NCI-H1436 treated with DMSO at 0.1 percent for 48 hours (cell line): ENCODE measurements at regions not wholly inside any gene's neighbourhood (a gene's known extent, or its start where the extent isn't known, plus 50 kb on each side); places are given as distances from the start of the nearest gene placed in this dataset.

ENCODE experiments used
- DNase-seq: peaks from one replicate; lab custom pipeline; 2025; lab: John Stamatoyannopoulos, UW

DNA sequence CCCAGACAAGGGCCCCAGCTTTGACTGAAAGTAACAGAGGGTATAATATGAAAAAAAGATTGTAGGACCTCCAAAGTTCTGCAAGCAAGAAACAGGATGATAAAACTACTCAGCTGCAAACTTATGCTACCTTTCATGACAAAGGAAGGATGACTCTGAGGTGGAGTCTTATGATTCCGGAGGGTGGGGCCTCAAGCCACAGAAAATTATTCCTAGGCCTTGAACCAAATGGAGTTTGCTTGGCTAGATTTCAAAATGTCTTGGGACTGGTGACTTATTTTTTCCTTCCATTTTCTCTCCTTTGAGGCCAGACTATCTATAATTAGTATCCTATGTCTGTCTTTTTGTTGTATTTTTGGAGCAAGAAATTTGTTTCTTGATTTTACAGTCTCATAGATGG lies 336.4 kb downstream of the LRIG3 start:
- no peak for DNase-seq

DNA sequence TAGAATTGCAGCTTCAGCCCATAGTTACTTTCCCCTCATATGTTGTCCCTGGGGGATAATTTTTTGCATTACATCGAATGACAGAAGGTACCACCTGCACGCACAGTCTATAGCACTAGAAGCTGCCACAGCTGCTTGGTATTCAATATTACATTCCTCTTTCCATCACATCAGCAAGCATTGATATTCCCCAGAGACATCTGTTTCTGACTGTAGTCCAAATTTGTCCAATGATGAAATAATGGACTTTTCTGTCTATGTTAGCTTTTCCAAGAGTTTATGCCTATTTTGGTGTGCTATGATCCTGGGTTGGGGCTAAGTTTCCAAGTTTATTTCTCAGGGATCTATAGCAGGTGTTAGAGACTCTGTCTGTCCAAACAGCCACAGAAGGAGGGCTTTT lies 335.4 kb downstream of the LRIG3 start:
- no peak for DNase-seq

DNA sequence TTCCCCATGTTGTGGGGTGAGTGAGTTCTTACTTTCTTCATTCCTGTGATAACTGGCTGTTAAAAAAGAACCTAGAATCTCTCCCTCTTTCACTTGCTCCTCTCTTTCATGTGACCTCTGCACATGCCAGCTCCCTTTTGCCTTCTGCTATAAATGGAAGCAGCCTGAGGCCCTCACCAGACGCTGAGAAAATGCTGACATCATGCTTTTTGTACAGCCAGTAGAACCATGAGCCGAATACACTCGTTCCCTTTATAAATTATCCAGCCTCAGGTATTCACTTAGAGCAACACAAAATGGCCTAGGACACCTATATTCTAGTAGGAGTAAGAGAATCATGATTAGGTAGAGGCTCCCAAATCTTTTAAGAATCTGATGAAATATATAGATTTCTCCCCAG lies 333.5 kb downstream of the LRIG3 start:
- no peak for DNase-seq

DNA sequence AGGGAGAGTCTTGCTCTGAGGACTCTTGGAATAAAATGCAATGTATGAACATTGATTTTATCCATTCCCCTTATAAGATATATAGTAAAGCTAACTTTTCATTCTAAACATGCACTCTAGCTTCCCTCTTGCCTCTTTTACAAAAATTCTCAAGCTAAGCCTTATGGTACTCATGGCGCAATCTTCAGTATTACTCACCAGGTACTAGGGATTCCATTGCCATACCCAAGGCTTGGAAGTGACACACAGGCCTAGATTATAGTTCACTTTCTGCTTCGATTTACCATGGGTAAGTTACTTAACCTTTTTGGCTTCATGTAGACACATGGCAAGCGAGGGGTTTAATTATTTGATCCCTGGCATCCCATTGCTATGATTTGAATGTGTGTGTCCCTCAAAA lies 331.5 kb downstream of the LRIG3 start:
- DNase-seq = no peak

DNA sequence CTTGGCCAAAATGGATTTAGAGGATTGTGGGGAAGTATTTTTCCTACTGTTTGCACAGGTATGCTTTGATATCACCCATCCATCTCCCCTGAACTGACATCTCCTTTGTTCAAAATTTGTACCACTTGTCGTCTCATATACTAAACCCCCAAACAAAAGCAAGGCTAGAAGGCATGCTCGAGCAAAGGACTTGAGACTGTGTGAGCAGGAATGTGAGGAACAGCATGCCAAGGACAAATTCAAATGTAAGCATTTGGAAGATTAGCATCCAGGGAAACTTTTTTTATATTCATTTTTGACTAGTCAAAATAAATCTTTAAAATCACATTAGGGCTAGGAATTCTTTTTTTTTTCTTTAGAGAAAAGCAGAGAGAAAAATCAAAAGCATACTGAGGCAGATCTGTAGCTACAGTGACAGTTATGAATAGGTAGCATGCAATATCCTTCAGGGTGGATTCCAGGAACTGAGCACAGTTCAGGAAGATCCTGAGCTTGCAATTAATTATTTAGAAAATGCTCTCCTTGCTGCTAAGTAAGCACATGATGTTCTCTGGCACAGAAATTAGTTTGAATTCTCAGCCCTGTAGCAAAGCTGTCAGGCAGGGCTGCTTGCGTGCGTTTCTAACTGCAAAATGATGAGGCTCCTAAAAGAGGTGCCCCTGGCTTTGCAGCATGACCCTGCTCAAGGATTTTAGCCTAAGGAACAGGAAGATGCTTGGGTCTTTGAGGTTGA lies 327.7 kb downstream of the LRIG3 start:
- no peak for DNase-seq

DNA sequence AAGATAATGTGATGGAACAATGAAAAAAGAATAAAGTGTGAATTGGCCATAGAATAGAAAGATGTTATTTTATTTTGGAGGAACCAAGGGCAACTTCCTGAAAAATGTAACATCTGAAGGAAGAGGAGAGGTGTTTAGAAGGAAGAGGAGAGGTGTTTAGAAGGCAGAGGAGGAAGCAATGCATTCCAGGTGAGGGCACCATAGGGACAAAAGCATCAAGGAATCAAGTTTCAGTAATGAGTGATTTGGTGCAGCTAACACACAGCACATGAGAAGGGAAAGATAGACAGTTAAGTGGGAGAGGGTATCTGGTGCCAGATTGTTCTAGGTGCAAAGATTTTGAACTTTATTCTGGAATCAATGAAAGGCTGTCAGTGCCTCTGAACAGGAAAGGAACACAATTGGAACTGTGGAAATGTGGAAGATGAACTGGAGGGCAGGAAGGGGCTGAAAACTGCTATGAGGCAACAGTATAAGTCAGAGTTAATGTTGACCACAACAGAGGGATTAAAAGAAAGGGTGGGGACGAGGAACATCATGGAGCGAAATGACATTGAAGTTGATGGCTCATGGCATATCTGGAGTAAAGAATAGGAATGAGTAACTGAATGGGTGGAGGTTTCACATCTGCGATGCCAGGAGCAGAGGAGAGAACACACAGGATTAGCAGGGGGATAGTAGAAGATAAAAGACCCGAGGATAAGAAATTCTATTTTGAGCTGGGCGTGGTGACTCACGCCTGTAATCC lies 326.6 kb downstream of the LRIG3 start:
- no peak for DNase-seq

DNA sequence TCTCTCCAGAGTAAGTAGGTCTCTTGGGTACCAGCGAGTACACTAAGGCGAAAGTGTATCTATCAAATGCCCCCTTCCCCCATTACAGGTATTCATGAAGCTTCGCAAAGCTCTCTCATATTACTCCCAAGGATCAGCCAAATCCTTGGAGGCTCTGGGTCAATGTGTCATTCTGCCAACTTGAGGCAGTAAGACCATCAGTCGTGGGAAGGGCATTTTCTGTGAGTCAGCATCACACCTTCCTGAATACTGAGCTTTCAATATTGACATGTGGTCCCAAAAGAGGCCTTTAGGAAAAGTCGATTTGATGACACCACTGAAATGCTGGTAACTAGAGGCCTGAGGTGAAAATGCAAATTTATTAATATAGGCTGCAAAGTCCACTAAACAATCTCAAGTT lies 323.9 kb downstream of the LRIG3 start:
- no peak for DNase-seq

DNA sequence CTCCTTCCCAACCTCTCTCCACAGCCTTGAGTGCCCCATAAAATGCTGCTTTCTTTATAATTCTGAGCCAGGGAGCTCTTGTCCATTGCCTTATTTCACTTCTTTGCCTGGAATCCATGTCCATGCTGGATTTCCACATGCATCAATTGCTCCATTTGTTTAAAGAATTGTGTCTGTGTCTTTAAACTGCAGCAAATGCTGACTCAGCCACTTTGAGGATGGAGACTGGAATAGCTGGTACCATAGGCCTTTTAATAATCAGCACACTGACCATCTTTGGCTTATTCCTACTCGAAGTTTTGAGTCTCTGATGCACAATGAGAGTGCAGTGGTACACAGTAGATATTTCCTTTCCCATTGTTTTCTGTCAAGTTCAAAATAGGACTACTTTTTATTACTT lies 318.8 kb downstream of the LRIG3 start:
- no peak for DNase-seq

DNA sequence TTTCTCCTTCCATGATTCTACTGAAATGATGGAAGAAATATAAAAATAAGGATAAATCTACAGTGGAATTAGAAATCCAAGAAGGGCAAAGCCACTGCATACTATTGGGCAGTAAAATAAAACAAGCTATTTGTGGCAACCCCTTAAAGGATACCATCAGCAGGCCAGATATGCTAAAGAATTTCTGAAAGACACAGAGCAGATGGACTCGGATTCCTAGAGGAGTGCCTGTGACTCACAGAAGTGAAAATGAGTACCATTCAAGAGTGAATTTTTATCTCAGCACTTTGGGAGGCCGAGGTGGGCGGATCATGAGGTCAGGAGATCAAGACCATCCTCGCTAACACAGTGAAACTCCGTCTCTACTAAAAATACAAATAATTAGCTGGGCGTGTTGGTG lies 318.1 kb downstream of the LRIG3 start:
- no peak for DNase-seq

DNA sequence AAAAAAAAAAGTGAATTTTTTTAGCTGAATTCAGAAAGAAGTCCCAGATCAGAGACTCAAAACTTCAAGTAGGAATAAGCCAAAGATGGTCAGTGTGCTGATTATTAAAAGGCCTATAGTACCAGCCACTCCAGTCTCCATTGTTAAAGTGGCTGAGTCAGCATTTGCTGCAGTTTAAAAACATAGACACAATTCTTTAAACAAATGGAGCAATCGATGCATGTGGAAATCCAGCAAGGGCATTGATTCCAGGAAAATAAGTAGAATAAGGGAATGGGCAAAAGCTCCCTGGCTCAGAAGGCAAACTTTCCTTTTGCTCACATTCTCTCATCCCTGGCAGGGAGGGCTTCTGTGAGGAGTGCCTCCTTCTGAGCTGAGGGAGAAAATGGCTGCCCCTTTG lies 317.6 kb downstream of the LRIG3 start:
- no peak for DNase-seq

DNA sequence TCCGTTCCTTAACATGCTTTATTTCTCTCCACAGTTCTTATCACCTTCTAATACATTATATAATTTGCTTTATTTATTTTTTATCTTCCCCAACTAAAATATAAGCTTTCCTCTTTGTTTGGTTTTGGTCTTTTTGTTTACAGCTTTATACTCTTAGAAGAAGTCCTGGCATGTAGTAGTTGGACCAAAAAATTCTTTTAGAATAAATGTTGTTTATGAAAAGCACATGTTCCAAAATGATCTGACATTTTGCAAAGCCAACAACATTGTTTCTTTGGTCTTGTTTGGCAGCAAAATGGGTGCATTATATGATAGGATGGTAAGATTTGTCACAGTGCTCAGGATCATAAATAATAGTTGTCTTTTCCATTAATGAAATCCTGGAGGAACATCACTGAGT lies 312.5 kb downstream of the LRIG3 start:
- no peak for DNase-seq

DNA sequence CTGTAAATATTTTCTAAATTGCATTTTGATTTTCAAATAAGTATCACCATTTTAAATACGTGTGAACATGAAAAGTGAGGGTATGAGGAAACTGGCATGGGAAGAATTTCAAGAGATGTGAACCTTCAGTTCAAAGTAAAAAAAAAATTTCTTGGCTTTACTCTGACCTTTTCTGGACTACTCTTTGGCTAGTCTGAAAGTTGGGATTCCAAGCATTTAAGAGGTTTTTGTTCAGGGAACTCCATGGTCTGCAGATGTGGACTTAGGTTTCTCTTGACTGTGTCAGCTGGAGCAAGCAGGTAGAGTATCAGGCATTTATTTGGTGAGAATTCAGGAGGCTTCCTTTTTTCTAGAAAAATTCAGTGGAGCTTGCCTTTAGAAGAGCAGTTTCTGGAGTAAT lies 311.6 kb downstream of the LRIG3 start:
- DNase-seq = no peak

DNA sequence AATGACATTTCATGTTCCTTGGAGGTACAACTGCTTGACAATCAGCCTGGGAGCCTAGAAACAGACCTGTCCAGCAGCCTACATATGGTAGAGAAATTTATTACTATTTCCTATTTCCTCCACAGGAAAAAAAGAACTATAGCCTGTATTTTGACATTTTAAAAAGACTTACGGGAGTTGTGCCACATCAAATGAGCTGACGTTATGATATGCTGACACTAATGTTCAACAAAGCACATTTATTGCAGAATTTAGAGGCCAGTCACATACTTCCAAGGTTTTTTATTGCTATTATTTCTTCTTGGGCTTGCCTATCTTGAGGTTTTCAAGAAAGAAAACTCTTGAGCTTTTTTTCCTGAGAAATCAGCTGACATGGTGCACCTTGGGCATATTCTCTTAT lies 305.3 kb downstream of the LRIG3 start:
- no peak for DNase-seq

DNA sequence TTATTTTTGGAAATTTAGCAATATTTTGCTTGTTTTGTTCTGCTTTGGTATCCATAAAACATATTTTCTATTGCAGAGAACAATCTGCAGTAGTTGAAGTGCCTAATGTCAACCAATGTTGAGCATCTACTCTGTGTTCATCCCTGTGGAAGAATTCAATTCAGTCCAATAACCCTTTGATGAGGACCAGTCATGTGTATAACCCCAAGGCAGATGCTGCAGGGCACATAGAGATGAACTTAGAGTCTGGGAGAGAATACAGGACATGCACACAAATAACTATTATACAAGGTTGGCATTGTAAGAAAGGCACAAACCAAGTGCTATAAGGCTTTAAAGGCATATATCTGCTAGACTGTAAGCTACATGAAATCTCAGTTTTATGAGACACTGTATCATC lies 304.7 kb downstream of the LRIG3 start:
- DNase-seq = no peak

DNA sequence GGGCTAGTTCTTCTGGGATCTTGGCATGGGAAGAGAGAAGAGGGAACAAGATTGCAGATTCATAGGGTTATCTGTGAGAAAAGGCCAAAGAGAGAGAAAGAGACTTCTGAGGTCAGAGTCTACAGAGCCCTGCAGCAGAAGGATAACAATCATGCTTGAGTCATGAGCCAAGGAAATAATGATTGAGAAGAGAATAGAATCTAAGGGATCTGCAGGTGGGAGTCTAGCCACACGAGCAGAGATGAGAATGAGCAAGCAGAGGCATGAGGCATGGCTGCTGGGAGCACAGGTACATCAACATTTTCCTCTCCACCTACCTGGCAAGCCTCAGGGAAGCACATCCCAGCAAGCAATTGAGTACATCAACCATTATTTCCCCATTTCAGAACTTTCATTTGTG lies 303.7 kb downstream of the LRIG3 start:
- DNase-seq = no peak

DNA sequence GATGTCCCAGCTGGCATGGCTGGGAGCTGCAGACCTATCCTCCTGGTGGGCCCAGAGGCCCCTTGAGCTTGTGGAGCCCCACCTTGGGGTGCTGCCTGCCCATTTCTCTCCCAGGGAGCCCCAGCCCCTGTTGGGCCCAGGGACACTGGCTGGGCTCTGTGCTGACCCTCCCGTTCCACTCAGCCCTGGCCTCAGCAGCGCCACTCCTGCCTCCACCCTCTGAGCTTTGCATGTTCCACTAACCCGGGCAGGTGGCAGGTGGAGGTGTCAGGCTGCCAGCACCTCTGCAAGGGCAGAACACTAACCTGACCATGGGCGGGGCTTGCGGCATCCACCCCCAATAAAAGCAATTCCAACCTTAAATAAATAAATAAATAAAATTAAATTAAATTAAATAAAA lies 299.2 kb downstream of the LRIG3 start:
- no peak for DNase-seq

DNA sequence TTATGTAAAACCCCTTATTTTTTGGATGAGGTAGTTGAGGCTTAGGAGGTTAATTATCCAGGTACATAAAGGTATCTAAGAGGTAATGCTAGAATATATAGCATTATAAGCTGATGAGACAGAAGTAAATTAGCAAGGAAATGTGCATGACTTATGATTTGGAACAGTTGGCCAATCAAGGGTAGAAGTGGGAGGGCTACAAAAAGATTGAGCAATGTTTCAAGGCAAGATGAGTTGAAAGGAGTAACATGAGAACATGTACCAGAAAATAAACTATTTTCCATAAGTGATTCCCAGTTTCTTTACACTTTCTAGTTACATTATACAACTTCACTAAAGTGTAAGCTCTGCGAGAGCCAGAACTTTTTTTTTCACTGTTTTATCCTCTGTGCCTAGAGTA lies 290.9 kb downstream of the LRIG3 start:
- no peak for DNase-seq

DNA sequence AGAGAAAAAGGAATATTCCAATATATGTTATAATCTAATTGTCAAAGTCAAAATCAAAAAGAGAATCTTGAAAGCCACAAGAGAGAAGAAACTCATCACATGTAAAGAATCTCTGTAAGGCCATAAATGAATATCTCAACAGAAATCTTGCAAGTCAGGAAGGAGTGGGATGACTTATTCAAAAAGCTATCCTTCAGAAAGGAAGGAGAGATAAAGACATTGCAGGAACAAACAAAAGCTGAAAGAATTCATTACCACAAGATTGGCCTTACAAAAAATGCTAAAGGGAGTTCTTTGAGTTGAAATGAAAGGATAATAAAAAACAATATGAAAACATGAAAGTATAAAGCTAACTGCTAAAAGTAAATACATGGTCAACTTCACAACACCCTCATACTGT lies 286.8 kb downstream of the LRIG3 start:
- no peak for DNase-seq

DNA sequence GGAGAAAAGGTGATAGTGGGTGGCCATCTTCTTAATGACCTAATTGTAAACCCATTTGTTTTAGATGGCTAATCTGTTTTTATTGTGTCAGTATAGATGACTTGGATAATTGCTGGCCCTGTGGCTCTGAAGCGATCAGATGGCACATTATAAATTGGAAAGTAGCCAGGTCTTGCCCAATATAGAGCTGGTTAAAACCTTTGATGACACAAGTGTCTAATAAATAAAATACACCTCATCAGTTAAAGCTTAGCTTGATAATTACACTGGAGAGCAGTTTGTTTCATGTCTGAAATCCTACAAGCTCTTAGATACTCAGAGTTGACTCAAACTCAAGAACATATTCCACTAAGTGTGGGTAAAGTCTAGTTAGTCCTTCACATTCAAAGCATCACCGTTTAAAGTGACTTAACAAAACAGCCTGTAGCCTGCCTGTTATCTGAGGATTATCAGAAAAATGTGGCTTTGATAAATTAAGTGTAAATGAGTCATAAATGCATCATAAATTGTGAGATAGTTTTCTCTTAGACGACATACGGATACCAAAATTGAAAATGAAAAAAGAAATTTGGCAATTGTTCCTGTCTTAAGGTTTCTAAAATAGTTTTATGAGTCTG lies 280.9 kb downstream of the LRIG3 start:
- DNase-seq = no peak

DNA sequence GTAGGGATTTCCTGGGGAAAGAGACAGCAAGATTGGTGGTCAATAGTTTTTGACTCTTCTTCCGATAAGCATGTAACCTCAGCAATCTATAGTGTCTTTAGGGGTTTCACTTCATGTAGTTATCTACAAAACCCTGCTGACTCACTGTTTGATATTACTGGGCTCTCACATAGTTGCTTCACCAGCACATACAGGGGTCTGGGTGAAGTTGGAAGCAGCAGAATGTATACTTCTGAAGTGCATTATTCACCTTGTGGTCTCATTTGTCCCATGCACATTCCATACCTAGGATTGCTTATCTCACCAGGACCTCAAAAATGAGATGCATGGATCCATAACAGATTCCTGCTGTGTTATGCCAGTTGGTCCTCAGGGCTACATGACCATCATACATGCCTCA lies 280.0 kb downstream of the LRIG3 start:
- DNase-seq = no peak

DNA sequence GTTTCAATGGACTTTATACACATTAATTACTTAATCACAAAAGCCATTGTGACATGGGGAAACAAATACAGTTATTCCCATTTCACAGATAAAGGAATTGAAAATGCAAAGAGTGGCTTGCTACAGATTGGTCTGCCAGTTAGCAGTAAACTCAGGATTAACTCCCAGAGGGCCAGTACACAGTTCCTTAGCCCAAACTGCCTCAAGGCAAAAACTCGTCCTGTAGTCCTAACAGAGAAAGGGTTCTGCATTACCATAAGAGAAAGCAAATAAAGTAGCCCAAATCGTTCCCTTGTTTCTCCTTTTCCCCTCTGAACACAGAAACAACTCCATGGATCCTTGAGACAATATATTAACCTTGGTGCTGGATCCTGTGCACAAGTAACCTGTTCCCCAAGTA lies 274.4 kb downstream of the LRIG3 start:
- no peak for DNase-seq

DNA sequence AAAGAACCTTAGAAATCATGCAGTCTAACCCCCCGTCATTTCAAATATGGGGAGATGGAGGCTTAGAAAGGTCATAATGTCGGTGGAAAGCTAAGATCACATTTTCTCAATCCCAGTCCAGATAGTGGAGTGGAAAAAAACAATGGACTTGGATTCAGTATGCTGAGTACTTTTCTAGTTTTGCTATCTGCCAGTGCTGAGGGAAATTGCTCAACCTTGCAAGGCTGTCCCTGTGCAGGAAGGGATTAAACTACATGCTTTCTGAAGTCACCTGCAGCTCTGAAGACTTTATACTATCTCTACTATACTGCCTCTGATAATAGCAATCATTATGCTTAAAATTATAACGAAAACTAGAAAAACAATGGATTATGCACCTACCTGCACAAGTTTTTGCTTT lies 272.8 kb downstream of the LRIG3 start:
- DNase-seq = no peak

DNA sequence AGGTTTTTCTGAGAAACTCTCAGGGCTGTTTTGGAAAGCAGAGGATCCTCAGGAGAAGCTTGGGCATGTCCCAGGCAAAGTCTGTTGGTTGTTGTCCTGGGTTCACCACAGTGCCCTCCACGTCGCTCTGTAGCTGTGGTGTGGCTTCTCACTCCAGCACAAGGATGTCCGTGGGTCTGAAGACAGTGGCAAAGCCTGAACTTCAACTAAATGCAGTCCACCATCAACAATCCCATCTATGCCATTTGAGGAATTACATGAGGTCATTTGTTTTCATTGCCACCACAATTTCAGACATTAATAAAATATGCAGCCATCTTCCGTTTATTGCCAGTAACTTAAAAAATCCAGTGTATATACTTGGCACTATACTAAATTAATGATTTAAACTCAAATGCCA lies 272.1 kb downstream of the LRIG3 start:
- no peak for DNase-seq

DNA sequence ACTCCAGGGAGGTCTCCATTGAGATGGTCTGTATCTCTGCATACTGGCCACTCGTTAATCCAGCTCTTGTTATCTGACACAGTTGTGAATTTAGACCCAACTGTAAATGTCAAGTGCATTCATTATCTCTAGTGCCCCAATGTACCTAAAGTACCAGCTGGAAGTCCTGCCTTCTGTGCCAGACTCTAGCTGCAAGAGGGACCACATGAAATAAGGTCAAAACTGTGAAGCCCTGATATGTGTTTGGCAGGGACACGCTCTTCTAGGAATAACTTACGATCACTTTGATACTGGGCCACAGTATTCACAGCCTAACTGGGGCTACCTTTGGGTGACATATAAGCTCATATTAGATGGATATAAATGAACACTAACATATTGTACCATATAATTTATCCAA lies 268.5 kb downstream of the LRIG3 start:
- DNase-seq = no peak
